Loucy (cell line): ENCODE measurements at regions not wholly inside any gene's neighbourhood (a gene's known extent, or its start where the extent isn't known, plus 50 kb on each side); places are given as distances from the start of the nearest gene placed in this dataset.

Experiments used
- H2AFZ ChIP-seq: fragments of 200-600 bp; sonication (generic); 2 replicates; pipeline ENCODE4 v1.6.0; 2016; ENCODE audit warnings: antibody characterized with exemption, mild to moderate bottlenecking, low read length, moderate library complexity
- H3F3A ChIP-seq: fragments of 200-600 bp; 2 replicates; pipeline ENCODE4 v1.6.0; 2016; ENCODE audit warnings: antibody characterized with exemption, low read depth, mild to moderate bottlenecking
- H3K27me3 ChIP-seq: fragments of 200-600 bp; sonication (generic); 2 replicates; pipeline ENCODE4 v1.6.1; 2014; ENCODE audit warnings: low read length, mild to moderate bottlenecking; ENCODE audit not compliant: insufficient read depth, poor library complexity, severe bottlenecking
- H3K36me3 ChIP-seq: fragments of 200-600 bp; sonication (generic); 2 replicates; pipeline ENCODE4 v1.6.1; 2016; ENCODE audit warnings: low read length; ENCODE audit not compliant: insufficient read depth
- H3K4me1 ChIP-seq: fragments of 200-600 bp; sonication (generic); 2 replicates; pipeline ENCODE4 v1.5.1; 2014; ENCODE audit warnings: low read length, mild to moderate bottlenecking; ENCODE audit not compliant: insufficient read depth, poor library complexity, severe bottlenecking
- H3K4me2 ChIP-seq: fragments of 200-600 bp; sonication (generic); 2 replicates; pipeline ENCODE4 v1.6.0; 2014; ENCODE audit warnings: antibody characterized with exemption, low read length, low read depth, mild to moderate bottlenecking; ENCODE audit not compliant: poor library complexity, severe bottlenecking
- H3K4me3 ChIP-seq: fragments of 200-600 bp; sonication (generic); 2 replicates; pipeline ENCODE4 v1.5.1; 2014; ENCODE audit warnings: low read length, mild to moderate bottlenecking, mixed read lengths; ENCODE audit not compliant: poor library complexity, severe bottlenecking
- H3K79me2 ChIP-seq: fragments of 200-600 bp; sonication (generic); 2 replicates; pipeline ENCODE4 v1.6.1; 2014; ENCODE audit warnings: low read length; ENCODE audit not compliant: insufficient read depth
- H3K9ac ChIP-seq: fragments of 200-600 bp; sonication (generic); 2 replicates; pipeline ENCODE4 v1.6.0; 2014; ENCODE audit warnings: mild to moderate bottlenecking, low read depth, low read length, moderate library complexity; ENCODE audit not compliant: poor library complexity, severe bottlenecking
- H3K9me2 ChIP-seq: fragments of 200-600 bp; sonication (generic); replicated peaks from 2 replicates; pipeline ENCODE4 v1.6.1; 2016; ENCODE audit warnings: low read depth, low read length, mixed read lengths
- H3K9me3 ChIP-seq: fragments of 200-600 bp; sonication (generic); 2 replicates; pipeline ENCODE4 v1.6.1; 2014; ENCODE audit warnings: mild to moderate bottlenecking, antibody characterized with exemption, low read length, low read depth; ENCODE audit not compliant: insufficient read depth
- H4K20me1 ChIP-seq: fragments of 200-600 bp; sonication (generic); 2 replicates; pipeline ENCODE4 v1.6.0; 2014; ENCODE audit warnings: antibody characterized with exemption, low read length, mild to moderate bottlenecking; ENCODE audit not compliant: insufficient read depth, poor library complexity, severe bottlenecking
- EZH2phosphoT487 ChIP-seq: fragments of 200-600 bp; IDR thresholded peaks from 2 replicates; pipeline ENCODE4 v1.6.1; 2018; ENCODE audit warnings: antibody characterized with exemption, mild to moderate bottlenecking, moderate library complexity, borderline replicate concordance
- TF ChIP-seq, protein P1 (sequence below): fragments of 200-600 bp; sonication (generic); conservative IDR thresholded peaks from 2 replicates; pipeline ENCODE4 v1.5.1; 2014; ENCODE audit warnings: mild to moderate bottlenecking, antibody characterized with exemption, low read length

- Histone ChIP-seq H2AFZ (no peak overlapping the region), H3K4me1 (no peaks in the 10 kb centered on the region), H3K79me2 (no peaks in the 10 kb centered on the region), H3K27me3 (no peaks in the 10 kb centered on the region), H3F3A (no peaks in the 10 kb centered on the region), H3K4me3 (no peak overlapping the region), H3K9me3 (no peaks in the 10 kb centered on the region), H3K9ac (no peak overlapping the region), H3K36me3 (no peaks in the 10 kb centered on the region), H3K9me2 (no peaks in the 10 kb centered on the region), H3K4me2 (no peak overlapping the region), H4K20me1 (no peaks in the 10 kb centered on the region)
- TF ChIP-seq EZH2phosphoT487 = no peak
- TF ChIP-seq, protein P1, sequence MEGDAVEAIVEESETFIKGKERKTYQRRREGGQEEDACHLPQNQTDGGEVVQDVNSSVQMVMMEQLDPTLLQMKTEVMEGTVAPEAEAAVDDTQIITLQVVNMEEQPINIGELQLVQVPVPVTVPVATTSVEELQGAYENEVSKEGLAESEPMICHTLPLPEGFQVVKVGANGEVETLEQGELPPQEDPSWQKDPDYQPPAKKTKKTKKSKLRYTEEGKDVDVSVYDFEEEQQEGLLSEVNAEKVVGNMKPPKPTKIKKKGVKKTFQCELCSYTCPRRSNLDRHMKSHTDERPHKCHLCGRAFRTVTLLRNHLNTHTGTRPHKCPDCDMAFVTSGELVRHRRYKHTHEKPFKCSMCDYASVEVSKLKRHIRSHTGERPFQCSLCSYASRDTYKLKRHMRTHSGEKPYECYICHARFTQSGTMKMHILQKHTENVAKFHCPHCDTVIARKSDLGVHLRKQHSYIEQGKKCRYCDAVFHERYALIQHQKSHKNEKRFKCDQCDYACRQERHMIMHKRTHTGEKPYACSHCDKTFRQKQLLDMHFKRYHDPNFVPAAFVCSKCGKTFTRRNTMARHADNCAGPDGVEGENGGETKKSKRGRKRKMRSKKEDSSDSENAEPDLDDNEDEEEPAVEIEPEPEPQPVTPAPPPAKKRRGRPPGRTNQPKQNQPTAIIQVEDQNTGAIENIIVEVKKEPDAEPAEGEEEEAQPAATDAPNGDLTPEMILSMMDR = no peak
Measured at GRCh38 chr1:83588140-83588539, 410.8 kb downstream of the TTLL7 start.

DNA sequence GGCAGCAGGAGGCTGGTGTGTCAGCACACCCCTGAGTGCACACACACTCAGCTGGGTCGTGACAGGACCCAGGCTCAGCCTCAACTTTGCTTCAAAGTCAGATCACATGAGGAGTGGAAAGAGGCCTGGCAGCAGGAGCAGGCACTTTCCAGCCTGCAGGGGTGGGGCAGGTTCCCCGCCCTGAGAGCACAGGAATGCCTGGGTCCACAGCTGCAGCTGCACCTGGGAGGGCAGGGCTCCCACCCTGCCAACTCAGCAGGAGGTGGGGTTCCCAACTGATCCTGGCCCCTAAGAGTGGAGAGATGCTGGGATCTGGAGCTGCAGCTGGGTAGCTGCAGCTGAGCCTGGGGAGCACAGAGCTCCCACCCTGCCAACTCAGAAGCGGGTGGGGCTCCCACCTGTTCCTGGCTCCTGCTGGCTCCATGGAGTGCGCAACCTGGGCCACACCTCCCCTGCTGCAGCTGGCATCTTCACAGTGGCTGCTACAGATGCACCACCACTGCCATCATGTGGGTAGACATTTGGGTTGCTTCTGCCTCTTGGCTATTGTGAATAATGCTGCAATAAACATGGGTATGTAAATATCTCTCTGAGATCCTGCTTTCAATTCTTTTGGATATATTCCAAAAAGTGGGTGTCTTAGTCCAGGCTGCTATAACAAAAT lies 415.4 kb downstream of the TTLL7 start:
- Histone ChIP-seq H2AFZ (no peak overlapping the region), H4K20me1 (no peaks in the 10 kb centered on the region), H3K9me2 (no peaks in the 10 kb centered on the region), H3K4me1 (no peaks in the 10 kb centered on the region), H3K4me2 (no peak overlapping the region), H3K36me3 (no peaks in the 10 kb centered on the region), H3K4me3 (no peak overlapping the region), H3F3A (no peaks in the 10 kb centered on the region), H3K9ac (no peak overlapping the region), H3K9me3 (no peaks in the 10 kb centered on the region; the same call in 1 of the 2 replicates), H3K27me3 (no peaks in the 10 kb centered on the region), H3K79me2 (no peaks in the 10 kb centered on the region)
- TF ChIP-seq, protein P1 = no peak
- no peak for TF ChIP-seq EZH2phosphoT487

DNA sequence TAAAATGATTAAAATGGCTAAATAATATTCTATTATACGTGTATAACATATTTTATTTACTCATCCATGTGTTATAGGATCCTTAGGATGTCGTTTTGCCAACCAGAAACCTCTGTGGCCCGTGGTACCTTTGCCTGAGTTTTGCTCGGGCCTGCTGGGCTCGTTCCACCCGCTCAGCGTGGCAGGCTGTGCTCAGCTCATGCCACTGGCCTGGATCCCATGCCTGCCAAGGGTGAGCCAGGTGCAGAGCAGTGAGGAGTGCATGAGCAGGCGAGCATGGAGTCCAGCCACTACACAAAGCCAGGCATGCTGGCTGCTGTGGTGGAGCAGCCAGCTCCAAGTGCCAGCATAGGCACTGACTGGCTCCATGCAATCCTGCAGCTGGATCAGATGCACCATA lies 417.2 kb downstream of the TTLL7 start:
- no peaks in the 10 kb centered on the region for H3K36me3 ChIP-seq

More for the DNA sequence above, 417.2 kb downstream of the TTLL7 start:
- Histone ChIP-seq H3K9ac (no peak overlapping the region), H3K9me3 (no peaks in the 10 kb centered on the region; the same call in 1 of the 2 replicates), H3K27me3 (no peaks in the 10 kb centered on the region), H4K20me1 (no peaks in the 10 kb centered on the region), H3K9me2 (no peaks in the 10 kb centered on the region), H3K4me3 (no peak overlapping the region), H3F3A (no peaks in the 10 kb centered on the region), H3K79me2 (no peaks in the 10 kb centered on the region), H3K4me2 (no peak overlapping the region), H3K4me1 (no peaks in the 10 kb centered on the region), H2AFZ (no peak overlapping the region)
- no peak for TF ChIP-seq EZH2phosphoT487
- TF ChIP-seq, protein P1 = no peak
